Neuron (in vitro differentiated cells): ENCODE measurements at regions not wholly inside any gene's neighbourhood (a gene's known extent, or its start where the extent isn't known, plus 50 kb on each side); places are given as distances from the start of the nearest gene placed in this dataset.

Experiments
- H2AFZ ChIP-seq: one replicate; pipeline ENCODE4 v1.6.1; 2013; ENCODE audit warnings: low read depth, mild to moderate bottlenecking, inconsistent platforms, low read length, moderate library complexity
- H3K27me3 ChIP-seq: one replicate; pipeline ENCODE4 v1.6.1; 2013; ENCODE audit warnings: low read length; ENCODE audit not compliant: insufficient read depth
- H3K36me3 ChIP-seq: one replicate; pipeline ENCODE4 v1.6.1; 2013; ENCODE audit warnings: low read length; ENCODE audit not compliant: insufficient read depth
- H3K4me1 ChIP-seq: one replicate; pipeline ENCODE4 v1.6.1; 2013; ENCODE audit warnings: low read length; ENCODE audit not compliant: insufficient read depth
- H3K4me3 ChIP-seq: 2 replicates; pipeline ENCODE4 v1.5.1; 2013; ENCODE audit warnings: mild to moderate bottlenecking, low read length, moderate library complexity
- H3K9me3 ChIP-seq: one replicate; pipeline ENCODE4 v1.6.1; 2013; ENCODE audit warnings: low read length

DNA sequence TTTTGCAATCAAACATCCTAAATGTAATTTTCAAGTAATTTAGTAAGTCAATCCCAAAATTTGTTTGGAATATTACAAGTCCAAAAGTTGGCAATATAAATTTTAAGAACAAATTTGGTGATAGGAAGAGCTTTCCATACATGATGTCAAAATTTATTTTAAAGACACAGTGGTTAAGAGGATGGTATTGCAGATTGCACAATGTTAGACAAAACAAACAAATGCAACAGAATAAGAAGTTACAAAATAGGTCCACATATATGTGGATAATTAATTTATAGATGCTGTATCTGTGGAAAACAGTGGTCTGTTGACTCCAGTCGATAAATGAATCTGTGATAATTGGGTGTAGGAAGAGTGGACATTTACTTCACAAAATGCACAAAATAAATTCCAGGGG lies 358.5 kb downstream of the PCDH7 start:
- no peaks in the 10 kb centered on the region for H3K27me3 ChIP-seq
- no peak overlapping the region for H2AFZ ChIP-seq
- H3K4me3 ChIP-seq: no peak overlapping the region

DNA sequence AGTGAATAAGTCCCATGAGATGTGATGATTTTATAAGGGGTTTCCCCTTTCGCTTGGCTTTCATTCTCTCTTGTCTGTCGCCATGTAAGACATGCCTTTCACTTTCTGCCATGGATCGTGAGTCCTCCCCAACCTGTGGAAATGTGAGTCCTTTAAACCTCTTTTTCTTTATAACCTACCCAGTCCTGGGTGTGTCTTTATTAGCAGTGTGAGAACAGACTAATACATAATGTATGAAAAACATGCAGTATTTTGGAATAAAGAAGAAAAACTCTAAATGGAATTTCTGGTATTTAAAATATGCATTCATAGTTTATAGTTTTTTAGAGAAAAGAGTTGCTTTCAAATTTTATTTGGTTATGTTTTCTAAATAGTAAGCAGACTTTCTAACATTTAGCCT lies 360.7 kb downstream of the PCDH7 start:
- Histone ChIP-seq H3K9me3 (no peaks in the 10 kb centered on the region), H3K4me1 (no peaks in the 10 kb centered on the region), H3K27me3 (no peaks in the 10 kb centered on the region), H3K36me3 (no peaks in the 10 kb centered on the region), H2AFZ (no peak overlapping the region), H3K4me3 (no peak overlapping the region)

More for the DNA sequence above, 358.5 kb downstream of the PCDH7 start:
- Histone ChIP-seq H3K36me3 (no peaks in the 10 kb centered on the region), H3K4me1 (no peaks in the 10 kb centered on the region), H3K9me3 (no peaks in the 10 kb centered on the region)

- H2AFZ ChIP-seq: no peak overlapping the region
- H3K4me3 ChIP-seq: no peak overlapping the region
- H3K9me3 ChIP-seq: no peaks in the 10 kb centered on the region
- no peaks in the 10 kb centered on the region for H3K4me1 ChIP-seq
- H3K27me3 ChIP-seq: no peaks in the 10 kb centered on the region
- no peaks in the 10 kb centered on the region for H3K36me3 ChIP-seq
Observed at GRCh38 chr4:31081366-31081765, 361.2 kb downstream of the PCDH7 start.

DNA sequence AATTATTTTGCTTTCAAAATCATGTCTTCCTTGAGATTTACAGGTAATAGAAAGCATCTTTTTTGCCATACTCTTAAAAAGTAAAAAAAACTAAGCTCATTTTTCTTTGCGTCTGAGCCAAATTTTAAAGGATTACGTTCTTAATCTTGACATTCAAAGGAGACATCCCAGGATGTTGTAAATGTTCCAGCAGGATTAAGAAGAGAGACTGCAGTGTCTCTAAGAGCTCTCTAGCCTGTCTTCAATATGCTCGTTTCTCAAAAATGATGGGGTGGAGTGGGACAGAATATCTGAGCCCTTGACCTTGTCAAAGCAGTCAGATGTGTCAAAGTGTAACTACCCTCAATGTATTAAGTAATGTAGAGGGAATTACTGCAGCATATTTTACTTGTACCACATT lies 363.3 kb downstream of the PCDH7 start:
- no peaks in the 10 kb centered on the region for H3K27me3 ChIP-seq
- no peak overlapping the region for H3K4me3 ChIP-seq
- H3K4me1 ChIP-seq: no peaks in the 10 kb centered on the region
- no peaks in the 10 kb centered on the region for H3K36me3 ChIP-seq
- H2AFZ ChIP-seq: no peak overlapping the region
- H3K9me3 ChIP-seq: no peaks in the 10 kb centered on the region

DNA sequence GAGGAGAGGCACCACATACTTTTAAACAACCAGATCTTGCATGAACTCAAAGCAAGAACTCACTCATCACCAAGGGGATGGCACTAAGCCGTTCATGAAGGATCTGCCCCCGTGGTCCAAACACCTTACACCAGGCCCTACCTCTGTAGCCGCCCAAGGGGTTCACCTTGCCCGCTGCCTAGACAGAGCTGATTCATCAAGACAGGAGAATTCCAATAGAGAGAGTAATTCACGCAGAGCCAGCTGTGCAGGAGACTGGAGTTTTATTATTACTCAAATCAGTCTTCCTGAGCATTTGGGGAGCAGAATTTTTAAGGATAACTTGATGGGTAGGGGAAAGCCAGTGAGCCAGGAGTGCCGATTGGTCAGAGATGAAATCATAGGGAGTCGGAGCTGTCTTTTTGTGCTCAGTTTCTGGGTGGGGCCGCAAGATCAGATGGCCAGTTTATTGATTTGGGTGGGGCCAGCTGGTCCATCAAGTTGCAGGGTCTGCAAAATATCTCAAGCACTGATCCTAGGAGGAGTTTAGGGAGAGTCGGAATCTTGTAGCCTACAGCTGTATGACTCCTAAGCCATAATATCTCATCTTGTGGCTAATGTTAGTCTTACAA lies 364.7 kb downstream of the PCDH7 start:
- Histone ChIP-seq H3K9me3 (no peaks in the 10 kb centered on the region), H3K4me1 (no peaks in the 10 kb centered on the region), H3K36me3 (no peaks in the 10 kb centered on the region), H3K27me3 (no peaks in the 10 kb centered on the region), H2AFZ (no peak overlapping the region), H3K4me3 (no peak overlapping the region)

- H3K4me1 ChIP-seq: no peaks in the 10 kb centered on the region
- no peaks in the 10 kb centered on the region for H3K36me3 ChIP-seq
- no peak overlapping the region for H3K4me3 ChIP-seq
- H3K27me3 ChIP-seq: no peaks in the 10 kb centered on the region
- no peak overlapping the region for H2AFZ ChIP-seq
- no peaks in the 10 kb centered on the region for H3K9me3 ChIP-seq
Observed at GRCh38 chr4:31085689-31086088, 365.5 kb downstream of the PCDH7 start.

- H3K36me3 ChIP-seq: no peaks in the 10 kb centered on the region
- no peak overlapping the region for H3K4me3 ChIP-seq
- H3K4me1 ChIP-seq: no peaks in the 10 kb centered on the region
- H3K27me3 ChIP-seq: no peaks in the 10 kb centered on the region
- H2AFZ ChIP-seq: no peak overlapping the region
- no peaks in the 10 kb centered on the region for H3K9me3 ChIP-seq
Observed at GRCh38 chr4:31086756-31087330, 366.7 kb downstream of the PCDH7 start.

- Histone ChIP-seq H3K27me3 (no peaks in the 10 kb centered on the region), H3K4me3 (no peak overlapping the region), H3K36me3 (no peaks in the 10 kb centered on the region), H2AFZ (no peak overlapping the region), H3K4me1 (no peaks in the 10 kb centered on the region), H3K9me3 (no peaks in the 10 kb centered on the region)
Observed at GRCh38 chr4:31088600-31089230, 368.5 kb downstream of the PCDH7 start.

- H3K4me1 ChIP-seq: no peaks in the 10 kb centered on the region
- H3K27me3 ChIP-seq: no peaks in the 10 kb centered on the region
- H3K9me3 ChIP-seq: no peaks in the 10 kb centered on the region
- H3K4me3 ChIP-seq: no peak overlapping the region
- no peaks in the 10 kb centered on the region for H3K36me3 ChIP-seq
- no peak overlapping the region for H2AFZ ChIP-seq
Observed at GRCh38 chr4:31089815-31090214, 369.6 kb downstream of the PCDH7 start.

- no peak overlapping the region for H2AFZ ChIP-seq
- no peak overlapping the region for H3K4me3 ChIP-seq
Observed at GRCh38 chr4:31094474-31094873, 374.3 kb downstream of the PCDH7 start.

DNA sequence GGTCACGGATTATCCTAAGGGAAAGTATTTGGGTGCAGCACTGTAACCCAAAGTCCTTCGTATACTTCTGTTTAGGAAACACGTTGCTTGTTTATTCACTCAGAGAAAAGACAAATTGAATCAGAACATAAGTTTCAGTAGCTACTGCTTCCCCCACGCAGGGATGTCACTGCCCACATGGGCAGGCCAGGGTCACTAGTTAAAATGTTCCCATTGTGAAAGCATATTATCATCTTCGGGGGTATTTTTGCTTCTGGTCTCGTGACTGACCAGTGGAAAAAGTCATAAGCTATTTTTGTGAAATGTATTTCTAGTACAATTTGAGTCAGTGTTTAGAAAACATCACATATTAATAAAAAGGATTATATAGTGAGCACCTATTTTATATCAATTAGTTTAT lies 377.8 kb downstream of the PCDH7 start:
- no peaks in the 10 kb centered on the region for H3K9me3 ChIP-seq
- no peaks in the 10 kb centered on the region for H3K4me1 ChIP-seq
- no peak overlapping the region for H3K4me3 ChIP-seq
- H2AFZ ChIP-seq: no peak overlapping the region
- no peaks in the 10 kb centered on the region for H3K27me3 ChIP-seq
- H3K36me3 ChIP-seq: no peaks in the 10 kb centered on the region

More at GRCh38 chr4:31094474-31094873, 374.3 kb downstream of the PCDH7 start:
- Histone ChIP-seq H3K36me3 (no peaks in the 10 kb centered on the region), H3K9me3 (no peaks in the 10 kb centered on the region), H3K27me3 (no peaks in the 10 kb centered on the region), H3K4me1 (no peaks in the 10 kb centered on the region)

GRCh38 chr4:31100536-31100935 lies 380.4 kb downstream of the PCDH7 start:
- H3K36me3 ChIP-seq: no peaks in the 10 kb centered on the region
- no peaks in the 10 kb centered on the region for H3K9me3 ChIP-seq
- no peaks in the 10 kb centered on the region for H3K4me1 ChIP-seq
- no peak overlapping the region for H3K4me3 ChIP-seq
- no peaks in the 10 kb centered on the region for H3K27me3 ChIP-seq
- H2AFZ ChIP-seq: no peak overlapping the region

- H3K36me3 ChIP-seq: no peaks in the 10 kb centered on the region
- no peaks in the 10 kb centered on the region for H3K9me3 ChIP-seq
- H3K27me3 ChIP-seq: no peaks in the 10 kb centered on the region
- no peak overlapping the region for H2AFZ ChIP-seq
- H3K4me3 ChIP-seq: no peak overlapping the region
- no peaks in the 10 kb centered on the region for H3K4me1 ChIP-seq
Observed at GRCh38 chr4:31104043-31104442, 383.9 kb downstream of the PCDH7 start.
